HCT116 (cell line): ENCODE measurements at regions not wholly inside any gene's neighbourhood (a gene's known extent, or its start where the extent isn't known, plus 50 kb on each side); places are given as distances from the start of the nearest gene placed in this dataset.

Source experiments
- ATAC-seq: fragments of 200-7000 bp; cut with Tn5 transposase; 2 replicates; pipeline ENCODE4 v1.9.1; 2020; ENCODE audit warnings: mild to moderate bottlenecking, moderate library complexity
- BruUV-seq: library from RNA; stranded (reverse); fragments of 400-500 nt; replicated peaks from 2 replicates; lab custom pipeline; 2021; lab: Mats Ljungman, UMichigan
- CTCF ChIA-PET: fragments of 300-600 bp; sonication (Branson Sonifier 250); formaldehyde crosslinking; loops from one replicate; lab custom pipeline; 2021; ENCODE audit warnings: antibody characterized with exemption; lab: Charles Lee
- POLR2A ChIA-PET: fragments of 300-600, 350-600 bp; sonication (Branson Sonifier 250); formaldehyde crosslinking; loops from one replicate; lab custom pipeline; 2021; ENCODE audit warnings: antibody characterized with exemption; lab: Charles Lee
- RAD21 ChIA-PET, 2 experiments: fragments of 300-600 bp; sonication (Branson Sonifier 250); formaldehyde crosslinking; loops; one replicate each; lab custom pipeline; 2023; ENCODE audit warnings: low total read pairs in 2 of 2; ENCODE audit not compliant: uncharacterized antibody in 2 of 2, unreplicated experiment in 2 of 2, low non-redundant PET in 1 of 2; lab: Charles Lee
- DNase-seq: peaks from one replicate; pipeline ENCODE4 v3.0.0-alpha.2; 2010; ENCODE audit warnings: low read depth, low spot score
- H2AFZ ChIP-seq: fragments of 200-600 bp; shearing (Covaris generic), sonication (generic); 2 replicates; pipeline ENCODE4 v1.6.1; 2017; ENCODE audit warnings: low read depth, mixed run types, mixed read lengths, antibody characterized with exemption, low read length; ENCODE audit not compliant: poor library complexity, severe bottlenecking
- H3K27ac ChIP-seq: 2 replicates; pipeline ENCODE4 v1.5.1; 2012; ENCODE audit warnings: low read depth, low read length
- H3K27me3 ChIP-seq: fragments of 200-600 bp; sonication (generic); 2 replicates; pipeline ENCODE4 v1.6.1; 2016; ENCODE audit warnings: mixed run types, low read length, mixed read lengths; ENCODE audit not compliant: insufficient read depth
- H3K36me3 ChIP-seq, 2 experiments: fragments of 200-500 bp in 1 of 2; fragments of 200-600 bp in 1 of 2; sonication (Bioruptor generic) in 1 of 2; sonication (generic) in 1 of 2; 2 replicates each; pipeline versions ENCODE4 v1.5.1 to v1.6.1; 2014 to 2016; ENCODE audit warnings: low read length in 2 of 2, inconsistent platforms in 1 of 2, mixed read lengths in 1 of 2, mixed run types in 1 of 2; ENCODE audit not compliant: insufficient read depth in 2 of 2, control insufficient read depth in 1 of 2
- H3K4me1 ChIP-seq, 2 experiments: fragments of 200-600 bp in 1 of 2; sonication (generic) in 1 of 2; 2 replicates each; pipeline versions ENCODE4 v1.5.1 to v1.6.1; 2012 to 2017; ENCODE audit warnings: low read length in 2 of 2, inconsistent platforms in 1 of 2, mild to moderate bottlenecking in 1 of 2, mixed read lengths in 1 of 2, mixed run types in 1 of 2, moderate library complexity in 1 of 2; ENCODE audit not compliant: insufficient read depth in 2 of 2, control insufficient read depth in 1 of 2
- H3K4me2 ChIP-seq: fragments of 200-600 bp; sonication (generic); 2 replicates; pipeline ENCODE4 v1.6.1; 2017; ENCODE audit warnings: mixed run types, low read length, mixed read lengths
- H3K4me3 ChIP-seq, 2 experiments: fragments of 200-600 bp in 1 of 2; sonication (generic) in 1 of 2; replicated peaks in 1 of 2; 2 replicates each; pipeline ENCODE4 v1.5.1; 2011 to 2016; ENCODE audit warnings: low read length in 2 of 2, control low read depth in 1 of 2, low read depth in 1 of 2, mild to moderate bottlenecking in 1 of 2, mixed read lengths in 1 of 2, mixed run types in 1 of 2
- H3K79me2 ChIP-seq: fragments of 200-600 bp; sonication (generic); 2 replicates; pipeline ENCODE4 v1.6.1; 2017; ENCODE audit warnings: mild to moderate bottlenecking, mixed run types, low read length, moderate library complexity, mixed read lengths; ENCODE audit not compliant: insufficient read depth
- H3K9ac ChIP-seq: fragments of 200-600 bp; sonication (generic); 2 replicates; pipeline ENCODE4 v1.6.1; 2016; ENCODE audit warnings: low read length, mixed read lengths
- H3K9me2 ChIP-seq: fragments of 200-600 bp; sonication (generic), shearing (Covaris generic); 2 replicates; pipeline ENCODE4 v1.6.1; 2017; ENCODE audit warnings: mixed run types, mild to moderate bottlenecking, moderate library complexity; ENCODE audit not compliant: insufficient read depth
- H3K9me3 ChIP-seq, 2 experiments: fragments of 200-500 bp in 1 of 2; fragments of 200-600 bp in 1 of 2; sonication (Bioruptor generic) in 1 of 2; sonication (generic) in 1 of 2; 2 replicates each; pipeline ENCODE4 v1.6.1; 2014 to 2017; ENCODE audit warnings: low read length in 2 of 2, mixed read lengths in 2 of 2, inconsistent platforms in 1 of 2, low read depth in 1 of 2, mild to moderate bottlenecking in 1 of 2, mixed run types in 1 of 2, moderate library complexity in 1 of 2; ENCODE audit not compliant: control insufficient read depth in 1 of 2, insufficient read depth in 1 of 2
- H4K20me1 ChIP-seq: fragments of 200-600 bp; sonication (generic), shearing (Covaris generic); 2 replicates; pipeline ENCODE4 v1.6.1; 2017; ENCODE audit warnings: mixed run types, mild to moderate bottlenecking, moderate library complexity; ENCODE audit not compliant: insufficient read depth
- EZH2 ChIP-seq: fragments of 200-600 bp; sonication (generic); IDR thresholded peaks from 2 replicates; pipeline ENCODE4 v1.6.1; 2017; ENCODE audit warnings: antibody characterized with exemption, mixed run types
- EZH2phosphoT487 ChIP-seq: fragments of 200-600 bp; IDR thresholded peaks from 2 replicates; pipeline ENCODE4 v1.6.1; 2018; ENCODE audit warnings: antibody characterized with exemption, borderline replicate concordance
- JUND ChIP-seq: IDR thresholded peaks from 2 replicates; pipeline ENCODE4 v1.6.1; 2012
- POLR2A ChIP-seq: IDR thresholded peaks from 2 replicates; pipeline ENCODE4 v1.7.0; 2011; ENCODE audit warnings: borderline replicate concordance; ENCODE audit not compliant: insufficient read depth, insufficient read length; ENCODE audit errors: extremely low read depth
- POLR2AphosphoS5 ChIP-seq: IDR thresholded peaks from 2 replicates; pipeline ENCODE4 v1.6.1; 2011; ENCODE audit warnings: mild to moderate bottlenecking, low read depth, low read length, moderate library complexity
- RAD21 ChIP-seq: IDR thresholded peaks from 2 replicates; pipeline ENCODE4 v1.6.1; 2012; ENCODE audit warnings: low read depth, mild to moderate bottlenecking
- SRF ChIP-seq: IDR thresholded peaks from 2 replicates; pipeline ENCODE4 v1.6.1; 2012; ENCODE audit warnings: low read depth
- TCF7L2 ChIP-seq: IDR thresholded peaks from 2 replicates; pipeline ENCODE4 v1.7.0; 2011; ENCODE audit warnings: borderline replicate concordance, inconsistent platforms; ENCODE audit not compliant: insufficient read depth, insufficient read length; ENCODE audit errors: extremely low read depth
- ZFX ChIP-seq: fragments of 450-650 bp; IDR thresholded peaks from 2 replicates; pipeline ENCODE4 v1.6.1; 2017
- intact Hi-C: fragments of 100-400 bp; cut with micrococcal nuclease; formaldehyde crosslinking; loops from 2 replicates; pipeline ENCODE4 v1.10.0; 2022
- TF ChIP-seq, protein P1 (sequence below): IDR thresholded peaks from 2 replicates; pipeline ENCODE4 v1.6.1; 2012; ENCODE audit warnings: low read depth
- TF ChIP-seq, protein P2 (sequence below), 3 experiments: fragments of 200-600 bp in 1 of 3; sonication (generic) in 1 of 3; IDR thresholded peaks in 2 of 3; conservative IDR thresholded peaks in 1 of 3; 2 replicates each; pipeline ENCODE4 v1.5.1; 2012 to 2017; ENCODE audit warnings: low read depth in 2 of 3, low read length in 2 of 3, antibody characterized with exemption in 1 of 3, borderline replicate concordance in 1 of 3, control low read depth in 1 of 3, mild to moderate bottlenecking in 1 of 3, mixed read lengths in 1 of 3, mixed run types in 1 of 3, moderate library complexity in 1 of 3; ENCODE audit not compliant: insufficient read depth in 1 of 3
- TF ChIP-seq, protein P3 (sequence below): IDR thresholded peaks from 2 replicates; pipeline ENCODE4 v1.6.1; 2012

DNA sequence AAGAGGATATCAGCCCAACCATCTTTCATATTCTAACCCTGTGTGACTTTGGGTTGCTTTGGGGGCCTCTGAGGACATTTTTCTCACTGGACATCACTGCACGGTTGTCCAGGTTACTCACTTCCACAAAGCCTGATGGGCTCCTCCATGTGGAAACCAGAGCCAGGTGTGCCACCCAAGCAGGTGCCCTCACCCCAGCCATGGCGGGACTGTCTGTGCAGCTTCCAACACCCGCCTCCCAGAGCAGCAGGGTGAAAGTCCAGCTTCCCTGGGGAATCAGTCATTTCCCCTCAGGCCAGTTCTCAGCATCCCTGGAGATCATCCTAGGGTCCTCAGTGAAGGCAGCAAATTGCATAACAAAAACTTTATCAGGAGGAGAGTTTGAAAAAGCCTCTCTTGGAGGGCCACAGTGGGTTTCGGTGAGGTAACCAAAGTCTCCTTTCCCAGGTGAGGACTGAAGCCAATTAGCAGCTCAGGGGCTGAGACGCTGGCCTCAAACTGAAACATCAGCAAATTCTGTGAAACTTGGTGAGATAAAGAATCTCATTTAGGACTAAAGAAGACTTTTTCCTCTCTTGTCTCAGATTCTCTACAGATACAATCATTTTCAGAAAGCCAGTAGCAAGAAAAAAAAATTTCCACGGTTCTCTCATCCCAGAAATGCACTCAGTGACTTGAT lies 289.6 kb upstream of the CDH4 start:
- no peaks in the 10 kb centered on the region for H3K79me2 ChIP-seq
- H2AFZ ChIP-seq, result no peak overlapping the region
- BruUV-seq, result no TSS peak
- no peak overlapping the region for H3K4me3 ChIP-seq
- DNase-seq (no peak), ATAC-seq (no peak)
- TF ChIP-seq EZH2phosphoT487 (no peak), POLR2AphosphoS5 (no peak), TCF7L2 (no peak), ZFX (no peak), EZH2 (no peak), SRF (no peak), RAD21 (no peak), POLR2A (no peak), JUND (no peak)
- TF ChIP-seq, protein P1, sequence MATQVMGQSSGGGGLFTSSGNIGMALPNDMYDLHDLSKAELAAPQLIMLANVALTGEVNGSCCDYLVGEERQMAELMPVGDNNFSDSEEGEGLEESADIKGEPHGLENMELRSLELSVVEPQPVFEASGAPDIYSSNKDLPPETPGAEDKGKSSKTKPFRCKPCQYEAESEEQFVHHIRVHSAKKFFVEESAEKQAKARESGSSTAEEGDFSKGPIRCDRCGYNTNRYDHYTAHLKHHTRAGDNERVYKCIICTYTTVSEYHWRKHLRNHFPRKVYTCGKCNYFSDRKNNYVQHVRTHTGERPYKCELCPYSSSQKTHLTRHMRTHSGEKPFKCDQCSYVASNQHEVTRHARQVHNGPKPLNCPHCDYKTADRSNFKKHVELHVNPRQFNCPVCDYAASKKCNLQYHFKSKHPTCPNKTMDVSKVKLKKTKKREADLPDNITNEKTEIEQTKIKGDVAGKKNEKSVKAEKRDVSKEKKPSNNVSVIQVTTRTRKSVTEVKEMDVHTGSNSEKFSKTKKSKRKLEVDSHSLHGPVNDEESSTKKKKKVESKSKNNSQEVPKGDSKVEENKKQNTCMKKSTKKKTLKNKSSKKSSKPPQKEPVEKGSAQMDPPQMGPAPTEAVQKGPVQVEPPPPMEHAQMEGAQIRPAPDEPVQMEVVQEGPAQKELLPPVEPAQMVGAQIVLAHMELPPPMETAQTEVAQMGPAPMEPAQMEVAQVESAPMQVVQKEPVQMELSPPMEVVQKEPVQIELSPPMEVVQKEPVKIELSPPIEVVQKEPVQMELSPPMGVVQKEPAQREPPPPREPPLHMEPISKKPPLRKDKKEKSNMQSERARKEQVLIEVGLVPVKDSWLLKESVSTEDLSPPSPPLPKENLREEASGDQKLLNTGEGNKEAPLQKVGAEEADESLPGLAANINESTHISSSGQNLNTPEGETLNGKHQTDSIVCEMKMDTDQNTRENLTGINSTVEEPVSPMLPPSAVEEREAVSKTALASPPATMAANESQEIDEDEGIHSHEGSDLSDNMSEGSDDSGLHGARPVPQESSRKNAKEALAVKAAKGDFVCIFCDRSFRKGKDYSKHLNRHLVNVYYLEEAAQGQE, result no peak
- TF ChIP-seq, protein P2, sequence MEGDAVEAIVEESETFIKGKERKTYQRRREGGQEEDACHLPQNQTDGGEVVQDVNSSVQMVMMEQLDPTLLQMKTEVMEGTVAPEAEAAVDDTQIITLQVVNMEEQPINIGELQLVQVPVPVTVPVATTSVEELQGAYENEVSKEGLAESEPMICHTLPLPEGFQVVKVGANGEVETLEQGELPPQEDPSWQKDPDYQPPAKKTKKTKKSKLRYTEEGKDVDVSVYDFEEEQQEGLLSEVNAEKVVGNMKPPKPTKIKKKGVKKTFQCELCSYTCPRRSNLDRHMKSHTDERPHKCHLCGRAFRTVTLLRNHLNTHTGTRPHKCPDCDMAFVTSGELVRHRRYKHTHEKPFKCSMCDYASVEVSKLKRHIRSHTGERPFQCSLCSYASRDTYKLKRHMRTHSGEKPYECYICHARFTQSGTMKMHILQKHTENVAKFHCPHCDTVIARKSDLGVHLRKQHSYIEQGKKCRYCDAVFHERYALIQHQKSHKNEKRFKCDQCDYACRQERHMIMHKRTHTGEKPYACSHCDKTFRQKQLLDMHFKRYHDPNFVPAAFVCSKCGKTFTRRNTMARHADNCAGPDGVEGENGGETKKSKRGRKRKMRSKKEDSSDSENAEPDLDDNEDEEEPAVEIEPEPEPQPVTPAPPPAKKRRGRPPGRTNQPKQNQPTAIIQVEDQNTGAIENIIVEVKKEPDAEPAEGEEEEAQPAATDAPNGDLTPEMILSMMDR (IDR thresholded peaks at IDR 0.05 in 2 of 3, conservative IDR thresholded peaks at IDR 0.05 in 1 of 3; ENCODE audit: borderline replicate concordance in 1 of 3, insufficient read depth in 1 of 3, low read depth in 2 of 3, low read length in 2 of 3), result no peak
- TF ChIP-seq, protein P3, sequence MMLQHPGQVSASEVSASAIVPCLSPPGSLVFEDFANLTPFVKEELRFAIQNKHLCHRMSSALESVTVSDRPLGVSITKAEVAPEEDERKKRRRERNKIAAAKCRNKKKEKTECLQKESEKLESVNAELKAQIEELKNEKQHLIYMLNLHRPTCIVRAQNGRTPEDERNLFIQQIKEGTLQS, result no peak
- TF ChIP-seq, all 23 proteins: peak for 0
- Histone ChIP-seq H3K4me1 (no peaks in the 10 kb centered on the region), H3K9me2 (no peaks in the 10 kb centered on the region), H3K4me2 (no peak overlapping the region), H3K27ac (no peak overlapping the region), H3K9me3 (peaks cover 6 to 26% of the 10 kb centered on the region in 2 experiments; a peak in 2 of 4 replicates), H3K9ac (no peak overlapping the region), H4K20me1 (no peaks in the 10 kb centered on the region), H3K36me3 (no peaks in the 10 kb centered on the region), H3K27me3 (no peaks in the 10 kb centered on the region)
- intact Hi-C loops, result no loop called here
- CTCF ChIA-PET, result no interaction called here
- POLR2A ChIA-PET, result no interaction called here
- RAD21 ChIA-PET, result no interaction called here
